ENCODE measurements at regions not wholly inside any gene's neighbourhood (a gene's known extent, or its start where the extent isn't known, plus 50 kb on each side); places are given as distances from the start of the nearest gene placed in this dataset.
"Not testable (repeated sequence)": the region's sequence is repeated elsewhere in the genome, so short reads cannot be mapped to it uniquely, and the experiment has no call there.

DNA sequence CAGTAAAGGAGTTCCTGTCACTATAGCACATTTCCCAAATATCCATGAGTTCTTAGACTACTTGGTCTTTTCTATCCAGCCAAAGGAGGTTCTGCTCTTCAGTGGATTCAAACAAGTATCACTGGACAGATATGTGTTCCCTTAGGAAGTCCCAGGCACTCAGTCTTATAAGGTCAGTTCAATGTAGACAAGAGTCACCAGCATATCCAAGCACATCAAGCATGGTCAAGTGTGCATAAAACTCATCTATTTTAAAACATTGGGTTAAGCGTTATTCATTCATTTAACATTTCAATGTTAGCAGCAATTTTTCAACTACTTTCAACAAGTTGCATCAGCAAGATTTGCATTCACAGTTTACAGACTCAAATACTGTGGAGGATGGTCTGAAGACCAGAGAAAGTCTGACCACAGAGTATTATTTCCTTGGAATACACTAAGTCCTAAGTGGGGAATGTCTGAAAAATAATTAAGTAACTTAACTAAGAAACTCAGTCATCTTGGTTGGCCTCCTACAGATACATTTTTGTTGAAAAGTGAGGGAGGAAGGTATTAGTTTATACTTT, 630.5 kb upstream of the IGFBP7 start:
- H3K23ac ChIP-seq (ENCODE audit: low read length): no peak overlapping the region
- no peaks in the 10 kb centered on the region for H3K4me1 ChIP-seq (ENCODE audit: control insufficient read depth, low read depth, low read length)
- no peak overlapping the region for H2BK15ac ChIP-seq (replicated peaks; ENCODE audit: low read depth)
- no peak overlapping the region for H3K56ac ChIP-seq (ENCODE audit: low read length)
- no peaks in the 10 kb centered on the region for H3K79me1 ChIP-seq (ENCODE audit: low read length)
- no peaks in the 10 kb centered on the region for H3K27me3 ChIP-seq (ENCODE audit: insufficient read depth, low read length, poor library complexity)
- no peak overlapping the region for H3K4me2 ChIP-seq (ENCODE audit: low read length)
- no peak overlapping the region for H2BK5ac ChIP-seq (ENCODE audit: low read length)
- no peaks in the 10 kb centered on the region for H3K79me2 ChIP-seq (ENCODE audit: control insufficient read depth, insufficient read depth, low read length)
- no peak overlapping the region for H3K4me3 ChIP-seq (ENCODE audit: low read length)
- WGBS (ENCODE audit: extremely low coverage, insufficient coverage, low lambda C conversion rate): no CpG with 5 or more reads among the region's 1 CpG
- H4K5ac ChIP-seq (ENCODE audit: low read length): no peak overlapping the region
- no peak overlapping the region for H4K8ac ChIP-seq (ENCODE audit: low read depth, low read length)
- H3K4ac ChIP-seq (ENCODE audit: low read depth, low read length): no peak overlapping the region
- DNase-seq: no peak
- no peak overlapping the region for H3K18ac ChIP-seq (ENCODE audit: low read length)
- H2AK5ac ChIP-seq (ENCODE audit: low read length): no peak overlapping the region
- no peak overlapping the region for H3K27ac ChIP-seq (ENCODE audit: low read depth, low read length)
- H2BK120ac ChIP-seq (ENCODE audit: low read depth, low read length): no peak overlapping the region
- H3K9ac ChIP-seq (ENCODE audit: low read length): no peak overlapping the region
- H3K36me3 ChIP-seq (ENCODE audit: control insufficient read depth, insufficient read depth, low read length): no peaks in the 10 kb centered on the region

DNA sequence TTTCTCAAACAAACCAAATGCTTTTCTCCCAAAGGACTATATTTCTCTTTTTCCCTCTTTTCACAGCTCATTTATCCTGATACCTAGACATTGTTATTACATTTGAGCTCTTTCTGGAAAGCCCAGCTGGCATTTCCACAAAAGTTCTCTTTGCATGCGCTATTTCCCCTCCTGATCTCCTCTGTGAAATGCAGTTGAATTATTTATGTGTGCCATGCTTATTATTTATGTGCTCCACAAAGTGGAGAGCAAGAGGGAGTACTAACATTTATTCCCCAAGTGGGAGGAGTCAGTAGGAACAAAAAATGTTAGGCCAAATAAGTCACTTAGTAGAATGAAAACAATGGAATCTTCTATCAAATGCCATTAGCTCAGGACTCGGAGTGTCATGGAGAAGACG, 626.6 kb upstream of the IGFBP7 start:
- no peak overlapping the region for H2BK120ac ChIP-seq (ENCODE audit: low read depth, low read length)
- no peaks in the 10 kb centered on the region for H3K4me1 ChIP-seq (ENCODE audit: control insufficient read depth, low read depth, low read length)
- no peak overlapping the region for H4K8ac ChIP-seq (ENCODE audit: low read depth, low read length)
- no peak overlapping the region for H3K23ac ChIP-seq (ENCODE audit: low read length)
- DNase-seq: no peak
- H3K56ac ChIP-seq (ENCODE audit: low read length): no peak overlapping the region
- H2BK5ac ChIP-seq (ENCODE audit: low read length): no peak overlapping the region
- no peak overlapping the region for H3K4me2 ChIP-seq (ENCODE audit: low read length)
- H4K5ac ChIP-seq (ENCODE audit: low read length): no peak overlapping the region
- no CpG with 5 or more reads among the region's 3 CpGs for WGBS (ENCODE audit: extremely low coverage, insufficient coverage, low lambda C conversion rate)
- no peak overlapping the region for H3K9ac ChIP-seq (ENCODE audit: low read length)
- no peak overlapping the region for H3K27ac ChIP-seq (ENCODE audit: low read depth, low read length)
- H3K18ac ChIP-seq (ENCODE audit: low read length): no peak overlapping the region
- H2BK15ac ChIP-seq (replicated peaks; ENCODE audit: low read depth): no peak overlapping the region
- H2AK5ac ChIP-seq (ENCODE audit: low read length): no peak overlapping the region
- no peaks in the 10 kb centered on the region for H3K27me3 ChIP-seq (ENCODE audit: insufficient read depth, low read length, poor library complexity)
- H3K36me3 ChIP-seq (ENCODE audit: control insufficient read depth, insufficient read depth, low read length): no peaks in the 10 kb centered on the region
- no peak overlapping the region for H3K4me3 ChIP-seq (ENCODE audit: low read length)
- no peaks in the 10 kb centered on the region for H3K79me2 ChIP-seq (ENCODE audit: control insufficient read depth, insufficient read depth, low read length)
- no peak overlapping the region for H3K4ac ChIP-seq (ENCODE audit: low read depth, low read length)
- no peaks in the 10 kb centered on the region for H3K79me1 ChIP-seq (ENCODE audit: low read length)

DNA sequence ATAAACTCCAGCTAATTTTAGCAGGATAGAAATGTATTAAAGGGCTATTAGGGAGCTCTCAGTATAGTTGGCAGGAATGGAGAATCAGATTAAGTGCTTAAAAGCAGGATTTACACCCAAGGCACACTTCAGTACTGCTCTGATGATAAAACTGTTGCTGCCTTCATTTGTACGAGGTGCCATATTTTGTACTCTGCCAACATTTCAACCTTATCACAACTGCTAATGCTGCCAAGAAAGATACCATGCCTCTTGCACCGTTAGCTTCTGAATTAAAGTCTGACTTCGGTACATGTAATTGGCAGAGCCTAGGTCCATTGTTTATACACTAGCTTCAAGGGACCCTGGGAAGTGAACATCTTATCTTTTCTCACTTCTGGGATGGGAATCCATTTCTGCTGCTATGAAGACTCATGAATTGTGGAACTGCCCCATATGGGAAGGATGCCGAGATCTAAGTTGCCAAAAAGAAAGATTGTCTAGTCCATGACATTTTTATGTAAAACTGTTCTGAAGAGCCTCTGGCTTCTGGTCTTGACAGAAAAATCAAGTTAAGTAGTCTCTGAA, 624.0 kb upstream of the IGFBP7 start:
- Histone ChIP-seq H2BK5ac (ENCODE audit: low read length) (no peak overlapping the region), H3K27me3 (ENCODE audit: insufficient read depth, low read length, poor library complexity) (no peaks in the 10 kb centered on the region), H3K4me1 (ENCODE audit: control insufficient read depth, low read depth, low read length) (no peaks in the 10 kb centered on the region), H3K4me2 (ENCODE audit: low read length) (no peak overlapping the region), H2BK15ac (replicated peaks; ENCODE audit: low read depth) (no peak overlapping the region), H4K8ac (ENCODE audit: low read depth, low read length) (no peak overlapping the region), H2BK120ac (ENCODE audit: low read depth, low read length) (no peak overlapping the region), H3K79me2 (ENCODE audit: control insufficient read depth, insufficient read depth, low read length) (no peaks in the 10 kb centered on the region), H3K27ac (ENCODE audit: low read depth, low read length) (no peak overlapping the region), H3K18ac (ENCODE audit: low read length) (no peak overlapping the region), H3K36me3 (ENCODE audit: control insufficient read depth, insufficient read depth, low read length) (no peaks in the 10 kb centered on the region), H4K5ac (ENCODE audit: low read length) (no peak overlapping the region), H3K79me1 (ENCODE audit: low read length) (no peaks in the 10 kb centered on the region), H3K56ac (ENCODE audit: low read length) (no peak overlapping the region), H3K4me3 (ENCODE audit: low read length) (no peak overlapping the region), H3K9ac (ENCODE audit: low read length) (no peak overlapping the region), H3K23ac (ENCODE audit: low read length) (no peak overlapping the region), H3K4ac (ENCODE audit: low read depth, low read length) (no peak overlapping the region), H2AK5ac (ENCODE audit: low read length) (no peak overlapping the region)
- WGBS (ENCODE audit: extremely low coverage, insufficient coverage, low lambda C conversion rate): no CpG with 5 or more reads among the region's 4 CpGs
- no peak for DNase-seq

DNA sequence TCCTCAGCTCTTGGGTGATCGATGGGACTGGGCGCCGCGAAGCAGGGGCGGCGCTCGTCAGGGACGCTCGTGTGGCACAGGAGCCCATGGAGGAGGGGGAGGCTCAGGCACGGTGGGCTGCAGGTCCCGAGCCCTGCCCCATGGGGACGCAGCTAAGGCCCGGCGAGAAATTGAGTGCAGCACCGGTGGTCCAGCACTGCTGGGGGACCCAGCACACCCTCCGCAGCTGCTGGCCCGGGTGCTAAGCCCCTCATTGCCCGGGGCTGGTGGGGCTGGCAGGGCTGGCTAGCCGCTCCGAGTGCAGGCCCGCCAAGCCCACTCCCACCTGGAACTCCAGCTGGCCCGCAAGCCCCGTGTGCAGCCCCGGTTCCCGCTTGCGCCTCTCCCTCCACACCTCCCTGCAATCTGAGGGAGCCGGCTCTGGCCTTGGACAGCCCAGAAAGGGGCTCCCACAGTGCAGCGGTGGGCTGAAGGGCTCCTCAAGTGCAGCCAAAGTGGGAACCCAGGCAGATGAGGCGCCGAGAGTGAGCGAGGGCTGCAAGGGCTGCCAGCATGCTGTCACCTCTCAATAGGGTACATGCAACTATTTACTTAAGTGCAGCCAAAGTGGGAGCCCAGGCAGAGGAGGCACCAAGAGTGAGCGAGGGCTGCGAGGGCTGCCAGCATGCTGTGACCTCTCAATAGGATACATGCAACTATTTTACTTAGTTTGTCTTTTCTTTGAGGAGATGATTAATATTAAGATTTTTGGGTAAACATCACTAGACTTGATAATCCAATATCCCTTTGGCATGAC, 619.8 kb upstream of the IGFBP7 start:
- not testable (repeated sequence) for DNase-seq; H3K27ac ChIP-seq (ENCODE audit: low read depth, low read length); H3K79me2 ChIP-seq (ENCODE audit: control insufficient read depth, insufficient read depth, low read length); H3K4ac ChIP-seq (ENCODE audit: low read depth, low read length); H4K8ac ChIP-seq (ENCODE audit: low read depth, low read length); H3K18ac ChIP-seq (ENCODE audit: low read length); H3K56ac ChIP-seq (ENCODE audit: low read length); H3K4me2 ChIP-seq (ENCODE audit: low read length); H3K27me3 ChIP-seq (ENCODE audit: insufficient read depth, low read length, poor library complexity); H3K36me3 ChIP-seq (ENCODE audit: control insufficient read depth, insufficient read depth, low read length); H4K5ac ChIP-seq (ENCODE audit: low read length); H2BK15ac ChIP-seq (replicated peaks; ENCODE audit: low read depth); H3K4me3 ChIP-seq (ENCODE audit: low read length); H3K9ac ChIP-seq (ENCODE audit: low read length); H2BK5ac ChIP-seq (ENCODE audit: low read length); H3K23ac ChIP-seq (ENCODE audit: low read length); H2BK120ac ChIP-seq (ENCODE audit: low read depth, low read length); H3K79me1 ChIP-seq (ENCODE audit: low read length); H3K4me1 ChIP-seq (ENCODE audit: control insufficient read depth, low read depth, low read length); H2AK5ac ChIP-seq (ENCODE audit: low read length)
- WGBS (ENCODE audit: extremely low coverage, insufficient coverage, low lambda C conversion rate): no CpG with 5 or more reads among the region's 33 CpGs

DNA sequence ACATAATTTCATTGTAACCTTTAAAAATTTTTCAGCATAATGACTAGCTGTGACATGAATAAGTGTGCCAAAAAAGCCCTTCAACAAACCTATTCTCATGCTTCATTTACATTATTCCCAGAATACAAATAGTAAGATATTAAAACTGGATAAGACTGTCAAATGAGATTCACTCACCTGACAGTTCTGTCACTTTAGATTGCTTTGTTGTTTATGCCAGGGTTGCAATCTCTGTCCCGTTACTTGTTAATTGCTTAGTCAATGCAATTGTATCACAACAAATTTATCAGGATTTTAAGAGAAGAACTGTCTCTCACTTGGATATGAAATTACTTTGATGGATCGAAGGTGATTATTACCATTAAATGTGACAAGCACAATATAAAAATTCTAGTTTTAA, 616.0 kb upstream of the IGFBP7 start:
- Histone ChIP-seq H4K8ac (ENCODE audit: low read depth, low read length) (no peak overlapping the region), H2BK15ac (replicated peaks; ENCODE audit: low read depth) (no peak overlapping the region), H2BK5ac (ENCODE audit: low read length) (no peak overlapping the region), H3K23ac (ENCODE audit: low read length) (no peak overlapping the region), H3K4me1 (ENCODE audit: control insufficient read depth, low read depth, low read length) (no peaks in the 10 kb centered on the region), H3K36me3 (ENCODE audit: control insufficient read depth, insufficient read depth, low read length) (no peaks in the 10 kb centered on the region), H3K79me1 (ENCODE audit: low read length) (no peaks in the 10 kb centered on the region), H3K4me2 (ENCODE audit: low read length) (no peak overlapping the region), H3K9ac (ENCODE audit: low read length) (no peak overlapping the region), H3K27ac (ENCODE audit: low read depth, low read length) (no peak overlapping the region), H3K56ac (ENCODE audit: low read length) (no peak overlapping the region), H3K27me3 (ENCODE audit: insufficient read depth, low read length, poor library complexity) (no peaks in the 10 kb centered on the region), H2BK120ac (ENCODE audit: low read depth, low read length) (no peak overlapping the region), H4K5ac (ENCODE audit: low read length) (no peak overlapping the region), H2AK5ac (ENCODE audit: low read length) (no peak overlapping the region), H3K4ac (ENCODE audit: low read depth, low read length) (no peak overlapping the region), H3K4me3 (ENCODE audit: low read length) (no peak overlapping the region), H3K79me2 (ENCODE audit: control insufficient read depth, insufficient read depth, low read length) (no peaks in the 10 kb centered on the region), H3K18ac (ENCODE audit: low read length) (no peak overlapping the region)
- WGBS (ENCODE audit: extremely low coverage, insufficient coverage, low lambda C conversion rate): no CpG with 5 or more reads among the region's 2 CpGs
- DNase-seq: no peak

Data from mesendoderm (in vitro differentiated cells).